Testis (tissue), 2 donors: ENCODE measurements at regions not wholly inside any gene's neighbourhood (a gene's known extent, or its start where the extent isn't known, plus 50 kb on each side); places are given as distances from the start of the nearest gene placed in this dataset.

Source experiments
- CTCF ChIP-seq, 3 experiments: fragments of 450-650 bp in 2 of 3; fragments of 200-600 bp in 1 of 3; sonication (generic) in 1 of 3; IDR thresholded peaks; one replicate each; pipeline ENCODE4 v1.5.1; 2016 to 2019; ENCODE audit warnings: antibody characterized with exemption in 3 of 3, mild to moderate bottlenecking in 2 of 3, moderate library complexity in 1 of 3
- POLR2A ChIP-seq: fragments of 450-650 bp; IDR thresholded peaks from one replicate; pipeline ENCODE4 v1.6.1; 2017; ENCODE audit warnings: antibody characterized with exemption, mild to moderate bottlenecking, moderate library complexity

GRCh38 chr12:59937148-59937547 lies 341.3 kb downstream of the SLC16A7 start:
- TF ChIP-seq POLR2A (no peak), CTCF (IDR thresholded peaks at IDR 0.05) (no peak)
